ENCODE measurements at regions not wholly inside any gene's neighbourhood (a gene's known extent, or its start where the extent isn't known, plus 50 kb on each side); places are given as distances from the start of the nearest gene placed in this dataset.

- TF ChIP-seq RAD21 (IDR thresholded peaks at IDR 0.05 in 1 of 2, conservative IDR thresholded peaks at IDR 0.05 in 1 of 2; ENCODE audit: low read depth in 2 of 2, low read length in 2 of 2) (no peak), CHD2 (IDR thresholded peaks at IDR 0.05; ENCODE audit: low read length) (no peak)
Observed at GRCh38 chrX:44747317-44747716, 96.5 kb upstream of the DUSP21 start (continued).
